GM19193 (cell line): ENCODE measurements at regions not wholly inside any gene's neighbourhood (a gene's known extent, or its start where the extent isn't known, plus 50 kb on each side); places are given as distances from the start of the nearest gene placed in this dataset.

Experiments used
- POLR2A ChIP-seq: IDR thresholded peaks from 4 replicates; pipeline ENCODE4 v1.6.1; 2011; ENCODE audit not compliant: insufficient read depth, insufficient read length; ENCODE audit errors: extremely low read depth

DNA sequence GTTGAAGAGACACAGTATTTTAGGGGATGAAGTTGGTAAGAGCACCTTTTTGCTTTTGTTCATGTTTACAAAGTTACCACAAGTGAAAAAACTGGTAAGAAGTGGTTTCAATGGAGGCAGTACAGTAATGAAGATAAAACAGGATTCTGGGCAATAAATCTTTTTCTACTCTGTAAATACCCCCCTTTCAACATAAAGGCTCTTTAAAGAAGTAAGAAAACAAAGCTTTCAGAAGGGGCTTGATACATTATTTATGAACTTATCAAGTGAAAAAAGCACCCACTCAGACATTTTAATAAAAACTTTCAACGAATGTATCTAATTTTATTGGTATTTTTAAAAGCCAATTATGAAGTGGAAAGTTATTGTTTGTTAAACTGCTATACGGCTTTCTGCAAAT lies 522.9 kb downstream of the ZEB2 start:
- no peak for TF ChIP-seq POLR2A

DNA sequence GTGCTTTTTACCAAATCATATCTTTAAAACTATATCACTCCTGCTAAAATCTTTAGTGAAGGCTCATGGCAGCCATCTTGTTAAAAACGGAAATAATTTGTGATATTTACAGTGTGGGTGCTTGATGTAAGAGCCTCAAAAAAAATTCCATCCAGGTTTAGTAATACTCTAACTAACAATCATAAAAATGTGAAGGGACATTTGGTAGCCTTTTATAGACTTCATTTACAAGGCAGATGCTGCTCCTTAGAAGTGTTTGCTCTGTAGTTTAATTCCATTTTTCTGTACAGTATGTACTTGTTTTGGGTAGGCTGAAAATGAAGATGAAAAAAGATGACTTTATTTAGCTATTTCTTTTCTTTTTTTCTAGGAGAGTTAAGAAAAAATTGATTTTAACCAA lies 525.0 kb downstream of the ZEB2 start:
- TF ChIP-seq POLR2A, result no peak

DNA sequence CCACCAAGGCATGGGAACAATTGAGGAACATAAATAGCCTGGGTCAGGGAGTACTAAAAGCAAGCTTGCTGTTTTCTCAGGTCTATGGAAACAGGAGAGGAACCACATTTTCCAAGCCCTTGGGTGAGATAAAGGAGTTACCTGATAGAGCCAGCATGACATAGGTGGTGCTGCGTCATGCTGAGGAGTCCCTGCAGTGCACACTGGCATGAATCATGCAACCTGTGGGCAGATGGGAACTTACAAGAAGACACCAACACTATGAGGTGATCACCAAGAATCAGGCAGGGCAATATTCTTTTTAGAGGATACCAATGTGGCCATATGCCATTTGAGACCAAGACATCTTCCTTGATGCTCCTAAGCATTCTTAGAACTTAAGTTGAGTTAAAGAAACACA lies 531.8 kb downstream of the ZEB2 start:
- no peak for TF ChIP-seq POLR2A

DNA sequence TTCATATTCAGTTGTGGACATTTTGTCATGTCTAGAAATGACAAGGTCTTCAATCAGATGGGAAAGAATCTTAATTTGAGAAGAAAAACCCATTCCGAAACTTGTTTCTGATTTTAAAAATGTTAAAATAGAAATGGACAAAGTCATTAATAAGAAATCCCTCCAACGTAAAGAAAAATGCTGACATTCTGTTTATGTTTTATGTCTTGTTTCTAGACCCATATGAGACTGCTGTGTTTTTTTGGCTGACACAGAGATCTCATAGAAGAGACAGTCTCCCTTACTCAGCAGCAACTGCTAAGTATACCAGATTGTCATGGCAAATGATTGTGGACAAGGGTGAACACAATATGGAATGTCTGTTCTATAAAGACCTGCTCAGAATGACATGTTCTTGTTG lies 538.5 kb downstream of the ZEB2 start:
- TF ChIP-seq POLR2A, result no peak

DNA sequence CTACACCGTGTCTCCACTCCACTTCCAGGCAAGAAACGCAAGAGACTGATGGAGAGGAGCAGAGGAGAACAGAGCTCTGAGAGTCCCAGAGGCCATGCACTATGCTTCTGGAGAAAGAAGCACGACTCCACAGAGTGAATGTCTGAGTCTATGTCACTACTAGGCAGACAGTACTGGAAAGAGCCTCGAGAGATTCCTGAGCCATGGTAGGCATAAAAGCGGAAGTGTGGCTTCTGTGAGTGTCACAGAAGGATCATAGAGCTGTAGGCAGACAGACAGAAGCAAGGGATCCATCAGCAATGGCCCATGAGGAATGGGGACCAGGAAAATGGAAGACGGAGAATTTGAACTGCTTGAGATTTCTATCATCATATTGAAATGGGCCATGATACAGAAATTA lies 542.6 kb downstream of the ZEB2 start:
- no peak for TF ChIP-seq POLR2A

DNA sequence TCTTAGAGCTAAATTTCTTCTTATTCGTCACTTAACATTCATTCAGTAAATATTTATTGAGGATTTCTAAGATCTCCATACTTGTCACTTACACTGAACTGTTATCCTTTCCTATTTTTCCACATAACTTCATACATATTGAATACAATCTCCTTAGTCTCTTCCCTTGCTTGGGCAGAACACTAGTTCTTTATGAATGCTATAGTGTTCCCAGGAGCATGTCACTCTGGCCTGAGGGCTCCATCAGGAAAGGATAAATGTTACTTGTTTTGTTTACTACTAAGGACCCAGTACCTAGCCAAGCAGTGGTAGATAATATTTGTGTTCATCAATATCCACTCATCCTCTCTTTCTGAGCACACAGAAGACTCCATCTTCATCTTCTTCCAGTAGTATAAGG lies 544.7 kb downstream of the ZEB2 start:
- no peak for TF ChIP-seq POLR2A

DNA sequence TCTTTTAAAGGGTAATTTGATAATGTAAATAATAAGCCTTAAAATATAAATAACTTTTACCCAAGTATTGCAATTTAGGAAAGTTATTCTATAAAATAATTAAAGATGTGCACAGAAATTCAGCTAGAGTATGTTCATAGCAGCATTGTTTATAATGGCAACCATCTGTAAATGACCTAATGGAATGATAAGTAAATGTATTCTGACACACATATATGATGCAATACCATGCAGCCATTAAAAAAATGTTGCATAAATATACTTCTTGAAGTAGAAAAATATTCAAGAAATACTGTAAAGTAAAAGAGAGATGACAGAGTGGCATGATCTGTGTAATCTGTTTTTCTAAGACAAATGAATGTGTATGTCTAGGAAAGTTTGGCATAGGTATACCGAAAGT lies 545.7 kb downstream of the ZEB2 start:
- no peak for TF ChIP-seq POLR2A

DNA sequence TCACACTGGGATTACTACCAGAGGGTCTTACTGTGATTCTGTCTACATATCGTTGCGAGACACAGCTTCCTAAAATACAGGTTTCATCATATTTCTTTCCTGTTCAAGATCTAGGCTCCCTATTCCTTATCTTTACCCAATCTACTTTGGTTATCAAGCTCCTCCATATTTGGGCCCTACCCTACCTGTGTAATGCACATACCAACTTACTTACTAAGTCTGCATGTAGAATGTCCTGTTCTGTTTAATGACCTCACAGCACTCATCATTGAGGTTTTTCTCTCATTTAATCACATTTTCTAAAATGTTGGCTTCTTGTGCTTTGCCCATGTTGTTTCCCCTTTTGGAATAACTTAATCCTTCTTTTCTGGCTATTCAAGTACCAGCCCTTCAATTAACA lies 551.1 kb downstream of the ZEB2 start:
- TF ChIP-seq POLR2A, result no peak

DNA sequence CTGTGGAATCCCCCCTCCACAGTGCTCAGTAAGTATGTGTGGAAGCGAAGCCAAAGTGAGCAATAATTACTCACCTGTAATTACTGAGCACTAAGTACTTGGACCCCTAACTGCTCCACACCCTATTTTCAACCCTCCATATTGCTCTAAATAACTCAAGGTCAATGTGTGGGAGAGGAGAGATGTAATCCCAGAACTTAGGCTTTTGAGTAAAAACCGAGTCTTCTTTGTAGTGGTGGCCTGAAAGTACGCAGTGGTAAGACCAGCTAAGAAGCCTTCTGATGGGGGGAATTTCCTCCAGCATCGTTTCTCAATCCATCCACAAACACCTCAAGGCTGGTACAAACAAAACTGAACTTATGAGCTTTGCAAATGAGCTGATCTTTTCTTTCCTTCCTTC lies 551.6 kb downstream of the ZEB2 start:
- no peak for TF ChIP-seq POLR2A

DNA sequence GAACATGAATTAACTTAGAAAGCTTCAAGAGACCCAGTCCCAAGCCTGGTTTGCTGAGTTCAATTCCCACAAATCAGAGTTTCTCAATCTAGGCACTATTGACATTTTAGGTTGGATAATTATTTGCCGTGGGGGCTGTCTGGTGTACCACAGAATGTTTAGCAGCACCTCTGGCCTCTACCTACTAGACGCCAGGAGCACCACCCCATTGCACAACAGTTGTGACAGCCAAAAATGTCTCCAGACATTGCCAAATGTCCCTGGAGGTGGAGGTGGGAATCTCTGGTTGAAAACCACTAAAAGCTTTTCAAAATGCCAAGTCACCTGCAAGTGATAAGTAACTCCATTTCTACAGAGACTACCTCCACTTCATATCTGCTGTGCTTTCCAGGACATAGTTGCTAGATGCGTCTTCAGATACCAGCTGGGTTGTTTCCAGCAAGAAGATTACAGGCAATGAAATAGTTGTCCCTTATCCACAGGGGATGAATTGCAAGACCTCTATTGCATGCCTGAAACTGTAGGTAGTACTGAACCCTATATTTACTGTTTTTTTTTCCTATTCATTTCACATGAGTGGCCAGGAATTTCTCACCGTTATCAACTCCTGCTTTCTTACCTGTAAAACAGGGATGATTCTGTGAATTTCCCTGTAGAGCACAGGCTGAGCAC lies 554.3 kb downstream of the ZEB2 start:
- TF ChIP-seq POLR2A, result no peak

DNA sequence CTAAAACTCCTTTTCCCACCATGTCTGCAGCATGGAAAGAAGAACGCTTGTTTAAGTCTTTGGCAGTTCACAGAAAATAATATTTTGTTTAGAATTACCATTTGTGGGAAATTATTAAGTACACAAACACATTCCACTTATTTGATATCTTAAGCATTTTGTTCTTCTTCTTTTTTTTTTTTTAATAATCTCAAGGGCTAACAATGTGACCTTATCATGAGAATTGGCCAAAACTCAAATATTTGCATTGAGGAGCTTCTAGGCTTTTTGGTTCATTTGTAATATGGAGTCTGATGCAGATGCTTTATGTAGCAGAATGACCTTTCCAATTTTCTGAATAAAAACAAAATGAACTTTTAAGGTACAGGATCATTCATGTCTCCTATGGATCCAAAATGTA lies 555.0 kb downstream of the ZEB2 start:
- no peak for TF ChIP-seq POLR2A

DNA sequence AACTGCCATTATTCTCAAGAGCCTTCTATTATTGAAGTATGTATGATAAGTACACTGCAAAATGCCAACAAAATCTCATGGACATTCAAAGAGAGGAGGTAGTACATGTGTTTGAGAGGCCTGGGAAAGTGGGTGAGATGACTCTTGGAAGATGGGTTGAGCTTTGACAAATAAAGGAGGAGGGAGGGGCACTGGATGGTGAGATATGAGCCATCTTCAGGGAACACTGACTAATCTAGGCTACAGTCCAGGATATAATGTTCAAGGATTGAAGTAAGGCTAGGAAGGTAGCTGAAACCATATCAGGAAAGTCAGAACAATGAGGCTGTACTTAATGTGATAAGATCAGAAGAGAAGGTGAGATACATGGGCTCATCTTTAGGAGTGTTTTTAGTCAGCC lies 559.7 kb downstream of the ZEB2 start:
- no peak for TF ChIP-seq POLR2A

DNA sequence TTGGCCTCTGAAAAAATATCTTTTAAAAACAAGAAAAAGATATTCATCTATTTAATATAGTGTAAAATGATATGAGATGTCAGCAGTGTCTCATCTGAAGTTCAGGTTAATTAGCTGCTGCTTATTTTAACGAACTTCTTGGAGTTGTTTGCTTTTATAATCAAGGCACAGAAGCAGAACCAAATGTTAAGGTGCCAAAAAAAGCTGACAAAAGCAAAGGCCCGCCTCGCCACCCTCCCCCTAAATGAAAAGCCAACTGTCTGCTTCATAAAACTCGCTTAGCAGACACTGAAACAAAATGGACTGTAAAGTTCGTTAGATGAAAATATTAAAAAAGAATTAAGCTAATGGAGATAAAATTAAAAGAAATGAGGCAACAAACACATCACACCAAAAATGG lies 562.6 kb downstream of the ZEB2 start:
- no peak for TF ChIP-seq POLR2A

DNA sequence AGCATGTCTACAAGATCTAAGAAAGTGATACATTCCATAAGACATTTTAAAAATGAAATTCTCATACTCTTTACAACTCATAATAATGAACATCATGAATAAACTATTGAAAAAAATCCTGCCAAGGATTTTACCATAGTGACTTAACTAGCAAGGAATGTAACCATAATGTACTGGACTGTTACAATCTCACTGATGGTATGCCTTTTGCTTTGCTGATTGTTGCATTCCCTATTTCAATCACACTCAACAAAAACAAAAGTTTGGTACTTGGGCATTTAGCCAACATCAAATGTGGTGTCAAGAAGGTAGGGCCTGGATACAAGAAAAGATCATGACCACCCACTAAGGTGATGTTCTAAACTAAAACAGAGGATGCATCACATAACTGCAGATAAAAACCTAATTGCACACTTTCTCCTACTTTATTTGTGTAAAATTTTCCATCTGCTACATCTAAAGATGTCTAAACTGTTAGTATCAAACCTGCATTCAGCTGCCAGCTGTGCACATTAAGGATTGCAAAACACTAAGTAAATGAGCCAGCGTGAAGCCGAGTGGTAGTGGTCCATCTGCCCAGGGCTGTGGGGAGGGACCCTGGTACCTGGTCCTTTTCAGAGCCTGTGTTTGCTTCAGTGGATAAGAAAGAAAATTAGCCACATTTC lies 564.4 kb downstream of the ZEB2 start:
- no peak for TF ChIP-seq POLR2A

DNA sequence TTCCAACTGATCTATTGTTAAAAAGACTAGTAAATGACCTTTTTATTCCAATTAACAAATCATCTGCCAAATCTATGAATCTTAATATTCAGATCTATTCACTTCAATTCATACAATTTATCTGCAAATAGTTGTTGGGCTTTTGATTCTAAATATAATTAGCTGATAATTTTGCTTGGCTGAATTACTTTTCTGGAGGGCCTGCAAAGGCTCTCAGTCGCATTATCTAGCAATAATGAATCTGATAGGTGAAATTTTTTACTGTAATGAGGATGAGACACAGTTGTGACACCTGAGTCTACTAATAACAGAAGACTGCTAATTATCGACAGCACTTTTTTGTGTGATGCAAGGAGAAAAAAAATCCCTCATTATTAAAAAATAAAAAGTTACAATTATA lies 565.1 kb downstream of the ZEB2 start:
- TF ChIP-seq POLR2A, result no peak

DNA sequence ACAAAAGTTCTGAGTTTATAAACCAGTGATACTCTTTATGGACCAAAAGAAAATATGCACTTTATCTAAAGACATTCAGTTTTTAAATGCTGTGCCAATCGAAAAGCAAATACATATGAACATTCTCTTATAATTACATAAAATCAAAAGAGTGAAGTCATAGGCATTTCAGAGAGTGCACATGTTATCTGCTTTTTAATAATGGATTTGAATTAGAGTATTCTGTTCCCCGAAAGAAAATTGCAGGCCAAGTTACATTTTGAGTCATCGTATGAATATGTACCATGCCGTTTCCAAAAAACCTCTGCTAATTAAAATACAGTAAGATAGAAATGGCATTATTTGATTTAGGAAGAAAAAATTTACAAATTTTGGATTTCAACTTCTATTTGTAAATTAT lies 565.7 kb downstream of the ZEB2 start:
- no peak for TF ChIP-seq POLR2A
